HG03060 (cell line): ENCODE measurements at regions not wholly inside any gene's neighbourhood (a gene's known extent, or its start where the extent isn't known, plus 50 kb on each side); places are given as distances from the start of the nearest gene placed in this dataset.

Experiments used
- ATAC-seq: cut with Tn5 transposase; IDR thresholded peaks from one replicate; pipeline ENCODE4 v1.9.1; 2021; ENCODE audit warnings: low read depth, moderate number of reproducible peaks; ENCODE audit not compliant: unreplicated experiment

DNA sequence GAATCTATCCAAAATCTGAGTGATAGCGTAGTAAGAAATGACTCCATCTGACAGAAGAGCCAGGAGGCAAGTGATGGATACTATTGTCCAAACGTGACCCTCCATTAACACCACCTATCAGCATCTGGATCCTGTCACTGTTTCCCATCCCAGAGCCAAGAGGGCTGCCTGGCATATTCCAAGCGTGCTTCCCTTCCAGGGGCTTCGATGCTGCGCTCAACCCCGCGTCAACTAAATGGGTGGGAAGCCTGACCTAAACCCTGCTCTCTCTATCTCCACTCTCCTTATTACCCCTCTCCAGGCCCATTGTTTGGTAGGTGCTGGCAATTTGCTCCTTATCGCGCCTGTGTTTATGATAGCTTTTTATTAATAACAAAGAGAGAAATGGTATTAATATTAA is 83.2 kb downstream of the NR2F2 start:
- ATAC-seq, result no peak

DNA sequence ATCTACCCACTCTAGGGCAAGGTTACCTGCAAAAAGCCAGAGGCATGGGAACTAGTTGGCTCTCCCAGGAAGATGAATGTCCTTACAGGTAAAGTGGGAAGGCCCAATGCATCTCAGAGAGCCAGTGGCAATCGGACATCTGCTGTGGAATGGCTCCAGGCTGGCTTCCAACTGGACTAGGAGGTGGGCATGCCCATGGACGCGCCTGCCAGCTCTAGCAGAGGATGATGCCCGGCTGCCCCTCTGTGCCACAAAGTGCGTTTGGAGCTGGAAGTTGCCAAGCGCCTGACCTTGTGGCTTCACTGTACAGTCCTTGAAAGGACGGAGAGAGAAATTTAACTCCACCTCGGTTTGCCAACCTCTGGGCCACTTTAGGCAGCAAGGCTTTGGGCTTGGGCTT is 84.4 kb downstream of the NR2F2 start:
- no peak for ATAC-seq

DNA sequence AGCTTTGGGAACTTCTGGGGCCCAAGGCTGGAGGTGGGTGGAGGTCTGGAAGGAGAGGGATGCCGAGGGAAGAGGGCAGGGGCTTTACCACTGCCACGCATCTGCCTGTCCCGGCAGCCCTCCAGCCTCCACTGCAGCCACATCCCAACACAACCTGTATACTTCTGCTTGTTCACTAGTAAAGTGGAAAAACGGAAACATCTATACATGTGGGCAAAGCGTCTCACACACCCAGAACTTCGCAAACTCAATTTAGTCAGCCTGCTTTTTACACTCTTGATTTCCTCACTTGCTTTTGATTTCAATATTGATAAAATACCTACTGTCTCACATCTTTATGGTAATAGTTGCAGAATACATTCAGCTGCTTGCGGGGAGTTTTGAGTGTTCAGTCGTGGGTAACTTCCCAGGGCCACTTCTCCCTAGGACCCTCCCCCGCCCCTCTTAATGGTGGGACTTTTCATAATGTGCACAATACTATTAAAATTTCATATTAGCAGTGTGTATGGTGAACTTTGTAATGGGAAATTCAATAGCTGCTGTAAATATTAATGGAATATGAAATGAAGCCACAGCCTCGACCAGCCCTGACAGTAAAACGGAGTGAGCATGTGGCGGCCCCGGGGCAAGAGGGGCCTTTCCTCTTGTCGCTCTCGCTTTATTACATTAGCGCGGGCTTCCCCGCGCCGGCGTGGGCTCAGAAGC is 85.2 kb downstream of the NR2F2 start:
- ATAC-seq, result no peak

DNA sequence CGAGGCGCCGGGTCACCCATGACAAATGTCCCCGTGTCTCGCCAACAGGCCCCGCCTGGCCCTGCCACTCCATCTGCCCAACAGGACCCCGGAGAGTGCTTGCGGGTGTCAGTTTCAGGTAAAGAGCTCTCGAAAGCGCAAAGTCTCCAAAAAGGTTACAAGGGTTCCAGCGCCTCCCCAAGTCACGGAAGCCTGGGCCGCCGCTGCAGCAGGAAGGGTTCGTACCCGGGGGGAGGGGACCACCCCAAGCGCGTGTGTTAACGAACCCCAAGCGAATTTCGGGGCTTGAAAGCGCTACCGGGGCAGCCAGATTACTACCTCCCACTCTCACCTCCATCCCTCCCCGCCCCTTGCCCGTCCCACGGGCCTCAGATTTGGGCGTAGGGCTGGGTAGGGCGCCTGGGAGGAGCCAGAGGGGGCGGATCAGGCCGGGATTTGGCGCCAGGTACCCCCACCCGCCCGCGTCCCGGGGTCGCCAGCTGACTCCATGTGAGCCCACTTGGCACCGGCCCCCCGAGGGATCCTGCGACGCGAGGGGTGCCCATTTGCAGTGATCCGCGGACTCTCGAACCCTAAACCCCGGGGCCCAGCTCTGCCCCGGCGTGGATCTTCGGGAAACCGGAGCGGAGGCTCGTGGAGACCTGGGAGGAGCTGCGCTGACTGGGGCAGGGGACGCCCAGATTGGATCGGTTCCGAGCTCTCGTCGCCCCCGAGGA is 85.9 kb downstream of the NR2F2 start:
- ATAC-seq, result no peak

DNA sequence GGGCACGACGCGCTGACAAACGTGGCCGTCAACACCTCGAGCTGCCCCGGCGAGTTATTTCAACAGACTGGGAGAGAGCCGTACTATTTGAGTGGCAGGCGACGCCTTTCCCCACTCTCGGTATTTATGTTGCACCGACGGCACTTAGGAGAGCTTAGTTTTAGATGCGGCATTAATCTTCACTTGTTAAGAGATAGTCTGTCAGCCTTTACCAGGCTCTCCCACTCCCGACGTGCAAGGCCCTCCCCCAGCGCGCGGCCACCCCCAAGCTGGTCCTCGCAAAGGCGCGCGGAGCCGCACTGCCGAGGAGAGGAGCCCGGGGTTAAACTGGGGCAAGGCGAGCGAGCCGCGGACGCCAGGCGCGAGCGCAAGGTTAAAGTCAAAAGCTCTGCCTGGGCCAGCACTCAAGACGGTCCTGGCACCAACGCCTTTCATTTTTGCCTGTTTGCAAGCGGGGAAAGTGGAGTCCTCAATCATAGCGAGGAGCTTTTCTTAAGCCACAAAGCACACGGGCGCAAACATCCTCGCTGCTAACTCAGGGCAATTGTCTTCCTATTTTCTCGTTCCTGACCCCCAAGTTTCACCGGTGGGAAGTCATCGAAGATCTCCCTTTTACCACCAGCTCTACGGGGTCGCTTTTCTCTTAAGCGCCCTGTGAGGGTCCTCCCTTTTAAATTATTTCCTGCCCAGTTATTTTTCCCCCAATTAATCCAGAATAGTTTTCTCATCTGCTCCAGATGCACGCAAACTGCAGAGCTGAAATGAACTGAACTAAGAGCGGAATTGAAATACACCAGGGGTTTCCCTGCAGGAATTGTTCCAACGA is 86.6 kb downstream of the NR2F2 start:
- ATAC-seq, result no peak

DNA sequence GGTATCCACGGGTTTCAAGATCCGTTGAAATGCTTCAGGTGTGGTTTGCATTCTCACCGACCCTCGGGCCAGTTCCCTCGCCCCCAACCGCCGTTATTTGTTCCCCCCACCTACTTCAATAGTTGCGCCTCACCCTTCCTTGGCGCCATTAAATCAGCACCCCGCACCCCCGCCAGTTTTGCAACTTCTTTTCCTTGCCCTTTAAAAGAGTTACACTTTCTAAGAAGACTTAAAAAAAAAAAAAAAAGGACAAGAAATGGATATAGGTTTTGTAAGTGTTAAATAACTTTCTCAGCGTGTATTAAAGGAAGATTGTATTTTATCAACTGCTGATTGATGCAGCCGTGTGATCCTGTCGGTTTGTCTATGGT is 87.2 kb downstream of the NR2F2 start:
- ATAC-seq, result no peak

DNA sequence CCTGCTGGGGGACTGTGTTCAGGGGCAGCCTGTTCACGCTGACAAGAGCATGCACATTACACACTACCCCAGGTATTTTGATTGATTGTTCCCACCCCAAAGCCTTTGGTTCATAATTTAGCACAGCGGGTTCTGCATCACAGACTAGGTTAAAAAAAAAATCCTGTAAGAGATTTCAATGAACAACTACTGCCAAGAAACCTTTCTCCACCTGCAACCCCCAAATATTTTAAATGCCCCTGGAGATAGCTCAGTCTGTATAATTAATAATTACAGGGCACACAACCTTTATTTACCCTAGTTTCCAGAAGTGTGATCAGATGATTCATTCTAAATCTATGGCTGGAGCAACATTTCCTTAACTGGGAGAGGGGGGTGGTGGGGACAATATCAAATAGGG is 87.6 kb downstream of the NR2F2 start:
- ATAC-seq, result no peak

DNA sequence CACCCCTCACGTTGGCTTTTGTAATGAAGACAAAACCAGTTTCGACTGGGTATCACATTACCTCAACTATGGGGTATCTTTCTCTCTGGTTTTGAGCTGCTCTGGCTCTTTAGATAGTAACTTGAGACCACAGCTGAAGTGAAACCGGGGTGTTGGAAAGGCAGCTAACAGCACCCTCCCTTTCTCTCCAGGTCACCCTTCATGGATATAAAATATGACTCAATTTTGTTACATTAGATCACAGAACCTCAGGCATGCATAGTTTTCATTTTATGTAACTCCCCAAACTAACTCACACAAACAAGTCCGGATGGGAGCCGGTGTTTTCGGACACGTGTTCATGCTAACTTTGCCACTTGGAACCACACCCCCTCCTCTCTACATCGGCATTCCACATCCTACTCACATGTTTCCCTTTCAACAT is 90.7 kb downstream of the NR2F2 start:
- ATAC-seq, result no peak

DNA sequence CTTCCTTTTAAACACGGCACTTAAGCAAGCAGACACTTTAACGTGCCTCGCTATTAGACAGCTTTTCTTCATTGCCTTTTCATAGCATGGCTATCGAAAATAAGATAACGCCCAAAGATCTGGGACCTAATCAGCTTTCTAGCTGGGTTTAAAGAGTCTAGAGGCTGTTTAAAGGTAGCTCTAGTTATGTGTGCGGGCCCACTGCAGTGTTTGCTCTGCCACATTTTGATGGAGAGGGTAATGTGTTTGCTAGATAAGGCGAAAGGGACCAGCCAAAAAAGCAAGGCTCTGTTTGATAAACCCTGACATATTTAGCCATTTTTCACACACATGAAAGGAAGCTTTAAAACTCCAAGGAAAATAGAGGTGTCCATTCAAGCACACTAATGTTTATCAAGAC is 91.6 kb downstream of the NR2F2 start:
- no peak for ATAC-seq

DNA sequence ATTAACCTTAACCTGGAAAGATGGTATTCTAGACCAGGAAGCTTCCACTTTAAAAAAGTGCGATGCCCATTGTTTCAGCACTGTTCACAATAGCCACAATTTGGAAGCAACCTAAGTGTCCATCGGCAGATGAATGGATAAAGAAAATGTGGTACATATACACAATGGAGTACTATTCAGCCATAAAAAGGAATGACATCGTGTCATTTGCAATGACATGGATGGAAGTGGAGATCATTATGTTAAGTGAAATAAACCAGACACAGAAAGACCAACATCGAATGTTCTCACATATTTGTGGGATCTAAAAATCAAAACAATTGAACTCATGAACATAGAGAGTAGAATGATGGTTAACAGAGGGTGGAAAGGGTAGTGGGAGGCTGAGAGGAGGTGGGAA is 94.2 kb downstream of the NR2F2 start:
- ATAC-seq, result no peak

DNA sequence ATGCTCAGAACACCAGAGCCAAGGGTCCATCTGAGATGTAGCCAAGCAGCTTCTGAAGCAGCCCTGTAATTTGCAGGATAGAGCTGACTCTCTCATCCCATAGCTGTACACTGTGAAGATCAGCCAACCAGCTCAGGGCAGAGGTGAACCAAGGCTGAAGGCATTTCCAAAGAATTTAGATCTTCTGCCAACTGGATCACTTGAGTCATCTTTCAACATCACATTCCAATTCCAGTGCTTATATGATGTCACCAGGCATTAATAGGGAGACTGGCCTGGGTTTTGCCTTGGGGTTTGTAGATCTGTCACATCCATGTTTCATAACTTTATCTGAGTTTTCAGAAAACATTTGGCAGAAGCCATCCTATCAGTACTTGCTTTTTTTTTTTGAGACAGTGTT is 98.2 kb downstream of the NR2F2 start:
- ATAC-seq, result no peak

DNA sequence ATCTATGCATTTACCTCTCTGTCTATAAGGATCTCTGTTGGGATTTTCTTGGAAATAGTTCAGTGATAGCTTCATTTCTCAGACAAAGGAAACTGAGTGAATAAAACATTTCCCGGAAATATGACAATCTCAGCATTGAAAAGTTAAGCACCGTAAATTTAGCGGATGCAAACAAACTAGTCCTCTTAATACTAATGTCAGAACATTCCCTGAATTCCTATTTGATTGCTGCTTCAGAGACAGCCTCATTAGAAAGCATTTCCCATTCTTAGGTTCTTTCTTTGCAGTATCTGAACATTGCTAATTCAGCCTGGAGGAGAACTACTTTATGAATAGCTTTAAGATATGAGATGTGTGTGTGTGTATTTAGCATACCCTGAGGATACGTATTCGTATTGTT is 101.3 kb downstream of the NR2F2 start:
- no peak for ATAC-seq

DNA sequence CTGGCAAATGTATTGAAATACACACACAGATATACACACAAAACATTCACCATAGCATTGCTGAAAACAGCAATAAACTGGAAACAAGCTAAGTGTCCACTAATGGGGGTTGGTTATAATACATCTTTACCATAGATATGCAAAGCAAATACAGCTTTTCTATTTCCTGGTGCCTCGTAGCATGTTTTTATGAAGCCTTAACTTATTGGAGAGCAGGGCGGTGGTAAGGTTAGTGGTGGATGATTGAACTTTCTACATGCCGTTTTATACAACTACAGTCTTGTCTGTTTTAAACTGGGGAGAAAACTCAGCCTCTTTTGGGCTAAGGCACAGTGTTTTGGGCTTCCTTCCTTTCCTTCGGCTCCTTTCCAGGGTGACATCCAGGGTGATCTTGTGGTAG is 104.5 kb downstream of the NR2F2 start:
- no peak for ATAC-seq

DNA sequence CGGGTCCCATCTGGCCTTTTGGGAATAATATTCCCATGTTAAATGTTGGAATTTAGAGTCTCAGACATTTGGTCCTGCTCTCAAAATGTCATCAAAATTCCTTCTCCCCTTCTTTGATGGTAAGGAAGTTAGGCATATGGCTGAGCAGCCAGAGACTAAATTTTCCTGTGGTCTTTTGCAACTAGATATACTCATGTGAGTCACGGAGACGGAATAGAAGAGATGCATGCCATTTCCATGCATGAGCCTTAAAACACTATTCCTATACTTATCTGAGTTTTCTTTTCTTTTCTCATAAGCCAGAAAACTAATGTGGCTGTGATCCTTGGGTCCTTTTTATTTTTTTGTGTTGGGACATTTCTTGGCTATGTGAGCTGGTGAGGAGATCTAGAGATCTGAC is 105.3 kb downstream of the NR2F2 start:
- no peak for ATAC-seq

DNA sequence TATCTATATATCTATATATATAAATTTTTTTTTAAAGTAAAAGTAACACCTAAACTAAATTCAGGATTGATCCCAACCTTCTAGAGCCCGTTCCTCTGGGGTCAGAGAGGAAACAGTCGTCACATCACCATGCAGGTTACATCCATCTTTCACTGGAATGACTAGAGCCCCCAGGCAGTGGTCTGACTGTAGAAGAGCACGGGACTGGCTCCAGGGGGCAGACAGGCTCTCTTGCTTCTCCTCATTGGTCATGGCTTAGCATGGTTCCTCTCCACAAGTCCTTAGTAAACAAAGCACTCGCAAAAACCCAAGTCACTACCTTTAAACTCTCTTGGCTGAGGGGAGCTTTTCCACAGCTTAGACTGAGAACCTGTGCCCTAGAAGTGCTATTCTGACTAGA is 110.5 kb downstream of the NR2F2 start:
- ATAC-seq, result no peak

DNA sequence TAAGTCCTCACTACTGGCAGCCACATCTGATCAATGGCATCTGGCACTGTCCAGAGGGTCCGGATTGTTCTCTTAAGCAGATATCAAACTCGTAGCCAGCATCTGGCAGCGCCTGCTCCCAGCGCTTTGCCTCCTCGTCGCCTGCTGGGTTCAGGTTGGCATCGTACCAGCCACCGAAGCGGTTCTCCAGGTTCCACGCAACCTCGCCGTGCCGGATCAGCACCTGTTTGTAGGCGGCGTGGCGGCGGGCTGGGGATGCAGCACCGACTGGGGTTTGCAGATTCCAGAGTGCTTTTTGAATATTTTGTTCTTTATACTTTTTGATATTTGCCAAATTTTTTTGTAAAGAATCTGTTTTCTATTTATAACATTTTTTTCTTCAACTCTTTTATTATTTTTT is 111.6 kb downstream of the NR2F2 start:
- ATAC-seq, result no peak

DNA sequence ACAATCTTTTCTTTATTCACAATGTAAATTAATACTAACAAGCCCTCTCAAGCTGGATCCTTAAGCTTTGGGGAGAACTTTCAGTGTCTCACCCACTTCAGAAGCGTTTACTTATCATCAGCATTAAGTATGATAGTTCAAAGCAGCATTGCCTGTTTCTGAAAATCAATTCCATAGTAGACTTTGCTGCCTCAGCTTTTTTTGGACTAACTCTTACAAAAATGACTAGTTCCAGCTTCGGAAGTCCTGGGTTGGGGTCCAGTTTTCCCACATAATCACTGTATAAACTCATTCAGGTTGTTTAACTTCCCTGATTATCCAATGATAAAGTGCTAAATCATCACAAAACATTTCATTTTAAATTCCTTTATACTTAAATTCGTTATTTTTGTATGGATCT is 114.4 kb downstream of the NR2F2 start:
- ATAC-seq, result no peak

DNA sequence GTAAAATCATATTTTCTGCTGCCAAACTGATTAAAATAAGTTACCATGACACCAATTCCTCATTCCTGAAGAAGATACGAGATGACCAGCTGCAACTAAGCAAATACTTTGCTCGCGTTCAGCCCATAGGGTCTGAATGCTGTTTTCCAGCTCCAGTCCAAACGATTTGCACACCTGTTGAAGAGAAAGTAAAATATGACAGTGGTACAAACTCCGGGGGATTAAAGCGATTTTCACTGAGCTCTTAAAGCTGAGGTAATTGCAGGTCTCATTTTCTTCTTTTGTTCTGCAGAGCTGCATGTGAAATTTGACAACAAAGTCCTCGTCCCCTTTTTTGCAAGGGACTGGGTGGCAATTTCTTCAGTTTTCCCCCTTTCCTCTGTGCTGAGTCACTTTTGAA is 118.4 kb downstream of the NR2F2 start:
- no peak for ATAC-seq

DNA sequence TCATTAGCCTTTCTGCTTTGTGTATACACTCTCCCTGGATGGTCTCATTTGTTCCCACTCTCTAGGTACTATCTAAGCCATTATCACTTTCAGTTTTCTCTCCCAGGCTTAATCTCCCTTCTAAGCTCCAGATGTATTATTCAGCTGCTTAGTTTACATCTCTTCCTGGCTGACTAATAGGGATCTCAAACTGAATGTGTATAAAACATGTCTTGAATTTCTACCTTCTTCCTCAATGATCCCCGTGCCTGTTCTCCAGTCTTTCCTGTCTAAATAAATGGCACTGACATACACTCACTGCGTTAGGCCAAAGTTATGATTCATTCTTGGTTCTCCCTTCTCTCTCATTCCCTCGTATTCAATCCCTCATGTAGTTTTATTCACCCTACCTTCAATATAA is 127.3 kb downstream of the NR2F2 start:
- ATAC-seq, result no peak

DNA sequence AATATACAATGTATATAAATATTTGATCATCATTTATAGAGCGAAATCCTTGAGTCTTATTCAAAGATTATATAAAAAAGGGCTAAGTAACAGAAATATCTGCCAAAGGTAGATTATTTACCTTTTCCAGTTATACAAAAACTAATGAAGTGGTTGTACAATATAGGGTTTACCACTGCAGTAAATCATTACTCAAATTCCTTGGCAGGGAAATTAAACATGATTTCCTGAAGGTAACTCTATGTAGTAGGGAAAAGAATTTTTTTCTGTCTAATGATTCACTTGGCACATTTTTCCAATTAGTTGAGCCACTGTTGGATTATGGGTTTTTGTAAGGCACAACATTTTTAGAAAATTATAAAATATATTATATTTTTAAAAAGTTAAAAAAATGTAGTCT is 129.6 kb downstream of the NR2F2 start:
- no peak for ATAC-seq
